HCT116 (cell line): ENCODE measurements at regions not wholly inside any gene's neighbourhood (a gene's known extent, or its start where the extent isn't known, plus 50 kb on each side); places are given as distances from the start of the nearest gene placed in this dataset.

Source experiments
- ATAC-seq: fragments of 200-7000 bp; cut with Tn5 transposase; 2 replicates; pipeline ENCODE4 v1.9.1; 2020; ENCODE audit warnings: mild to moderate bottlenecking, moderate library complexity
- BruUV-seq: library from RNA; stranded (reverse); fragments of 400-500 nt; replicated peaks from 2 replicates; lab custom pipeline; 2021; lab: Mats Ljungman, UMichigan
- CTCF ChIA-PET: fragments of 300-600 bp; sonication (Branson Sonifier 250); formaldehyde crosslinking; loops from one replicate; lab custom pipeline; 2021; ENCODE audit warnings: antibody characterized with exemption; lab: Charles Lee
- POLR2A ChIA-PET: fragments of 300-600, 350-600 bp; sonication (Branson Sonifier 250); formaldehyde crosslinking; loops from one replicate; lab custom pipeline; 2021; ENCODE audit warnings: antibody characterized with exemption; lab: Charles Lee
- RAD21 ChIA-PET, 2 experiments: fragments of 300-600 bp; sonication (Branson Sonifier 250); formaldehyde crosslinking; loops; one replicate each; lab custom pipeline; 2023; ENCODE audit warnings: low total read pairs in 2 of 2; ENCODE audit not compliant: uncharacterized antibody in 2 of 2, unreplicated experiment in 2 of 2, low non-redundant PET in 1 of 2; lab: Charles Lee
- DNase-seq: peaks from one replicate; pipeline ENCODE4 v3.0.0-alpha.2; 2010; ENCODE audit warnings: low read depth, low spot score
- H2AFZ ChIP-seq: fragments of 200-600 bp; shearing (Covaris generic), sonication (generic); 2 replicates; pipeline ENCODE4 v1.6.1; 2017; ENCODE audit warnings: low read depth, mixed run types, mixed read lengths, antibody characterized with exemption, low read length; ENCODE audit not compliant: poor library complexity, severe bottlenecking
- H3K27ac ChIP-seq: 2 replicates; pipeline ENCODE4 v1.5.1; 2012; ENCODE audit warnings: low read depth, low read length
- H3K27me3 ChIP-seq: fragments of 200-600 bp; sonication (generic); 2 replicates; pipeline ENCODE4 v1.6.1; 2016; ENCODE audit warnings: mixed run types, low read length, mixed read lengths; ENCODE audit not compliant: insufficient read depth
- H3K36me3 ChIP-seq, 2 experiments: fragments of 200-500 bp in 1 of 2; fragments of 200-600 bp in 1 of 2; sonication (Bioruptor generic) in 1 of 2; sonication (generic) in 1 of 2; 2 replicates each; pipeline versions ENCODE4 v1.5.1 to v1.6.1; 2014 to 2016; ENCODE audit warnings: low read length in 2 of 2, inconsistent platforms in 1 of 2, mixed read lengths in 1 of 2, mixed run types in 1 of 2; ENCODE audit not compliant: insufficient read depth in 2 of 2, control insufficient read depth in 1 of 2
- H3K4me1 ChIP-seq, 2 experiments: fragments of 200-600 bp in 1 of 2; sonication (generic) in 1 of 2; 2 replicates each; pipeline versions ENCODE4 v1.5.1 to v1.6.1; 2012 to 2017; ENCODE audit warnings: low read length in 2 of 2, inconsistent platforms in 1 of 2, mild to moderate bottlenecking in 1 of 2, mixed read lengths in 1 of 2, mixed run types in 1 of 2, moderate library complexity in 1 of 2; ENCODE audit not compliant: insufficient read depth in 2 of 2, control insufficient read depth in 1 of 2
- H3K4me2 ChIP-seq: fragments of 200-600 bp; sonication (generic); 2 replicates; pipeline ENCODE4 v1.6.1; 2017; ENCODE audit warnings: mixed run types, low read length, mixed read lengths
- H3K4me3 ChIP-seq, 2 experiments: fragments of 200-600 bp in 1 of 2; sonication (generic) in 1 of 2; replicated peaks in 1 of 2; 2 replicates each; pipeline ENCODE4 v1.5.1; 2011 to 2016; ENCODE audit warnings: low read length in 2 of 2, control low read depth in 1 of 2, low read depth in 1 of 2, mild to moderate bottlenecking in 1 of 2, mixed read lengths in 1 of 2, mixed run types in 1 of 2
- H3K79me2 ChIP-seq: fragments of 200-600 bp; sonication (generic); 2 replicates; pipeline ENCODE4 v1.6.1; 2017; ENCODE audit warnings: mild to moderate bottlenecking, mixed run types, low read length, moderate library complexity, mixed read lengths; ENCODE audit not compliant: insufficient read depth
- H3K9ac ChIP-seq: fragments of 200-600 bp; sonication (generic); 2 replicates; pipeline ENCODE4 v1.6.1; 2016; ENCODE audit warnings: low read length, mixed read lengths
- H3K9me2 ChIP-seq: fragments of 200-600 bp; sonication (generic), shearing (Covaris generic); 2 replicates; pipeline ENCODE4 v1.6.1; 2017; ENCODE audit warnings: mixed run types, mild to moderate bottlenecking, moderate library complexity; ENCODE audit not compliant: insufficient read depth
- H3K9me3 ChIP-seq, 2 experiments: fragments of 200-500 bp in 1 of 2; fragments of 200-600 bp in 1 of 2; sonication (Bioruptor generic) in 1 of 2; sonication (generic) in 1 of 2; 2 replicates each; pipeline ENCODE4 v1.6.1; 2014 to 2017; ENCODE audit warnings: low read length in 2 of 2, mixed read lengths in 2 of 2, inconsistent platforms in 1 of 2, low read depth in 1 of 2, mild to moderate bottlenecking in 1 of 2, mixed run types in 1 of 2, moderate library complexity in 1 of 2; ENCODE audit not compliant: control insufficient read depth in 1 of 2, insufficient read depth in 1 of 2
- H4K20me1 ChIP-seq: fragments of 200-600 bp; sonication (generic), shearing (Covaris generic); 2 replicates; pipeline ENCODE4 v1.6.1; 2017; ENCODE audit warnings: mixed run types, mild to moderate bottlenecking, moderate library complexity; ENCODE audit not compliant: insufficient read depth
- CEBPB ChIP-seq: IDR thresholded peaks from 2 replicates; pipeline ENCODE4 v1.6.1; 2012; ENCODE audit warnings: low read depth
- ELF1 ChIP-seq: IDR thresholded peaks from 2 replicates; pipeline ENCODE4 v1.6.1; 2012; ENCODE audit warnings: low read depth, borderline replicate concordance
- EZH2 ChIP-seq: fragments of 200-600 bp; sonication (generic); IDR thresholded peaks from 2 replicates; pipeline ENCODE4 v1.6.1; 2017; ENCODE audit warnings: antibody characterized with exemption, mixed run types
- EZH2phosphoT487 ChIP-seq: fragments of 200-600 bp; IDR thresholded peaks from 2 replicates; pipeline ENCODE4 v1.6.1; 2018; ENCODE audit warnings: antibody characterized with exemption, borderline replicate concordance
- JUND ChIP-seq: IDR thresholded peaks from 2 replicates; pipeline ENCODE4 v1.6.1; 2012
- POLR2AphosphoS5 ChIP-seq: IDR thresholded peaks from 2 replicates; pipeline ENCODE4 v1.6.1; 2011; ENCODE audit warnings: mild to moderate bottlenecking, low read depth, low read length, moderate library complexity
- RAD21 ChIP-seq: IDR thresholded peaks from 2 replicates; pipeline ENCODE4 v1.6.1; 2012; ENCODE audit warnings: low read depth, mild to moderate bottlenecking
- SP1 ChIP-seq: IDR thresholded peaks from 2 replicates; pipeline ENCODE4 v1.6.1; 2012; ENCODE audit warnings: low read depth
- YY1 ChIP-seq: IDR thresholded peaks from 2 replicates; pipeline ENCODE4 v1.6.1; 2011; ENCODE audit warnings: low read length, low read depth, moderate library complexity, mild to moderate bottlenecking; ENCODE audit not compliant: insufficient replicate concordance; ENCODE audit errors: extremely low read depth
- ZNF274 ChIP-seq: fragments of 200-500 bp; sonication (Bioruptor generic); IDR thresholded peaks from 2 replicates; pipeline ENCODE4 v1.6.1; 2014; ENCODE audit warnings: mild to moderate bottlenecking, low read depth, low read length, inconsistent platforms
- intact Hi-C: fragments of 100-400 bp; cut with micrococcal nuclease; formaldehyde crosslinking; loops from 2 replicates; pipeline ENCODE4 v1.10.0; 2022
- TF ChIP-seq, protein P1 (sequence below): IDR thresholded peaks from 2 replicates; pipeline ENCODE4 v1.6.1; 2012; ENCODE audit warnings: low read depth
- TF ChIP-seq, protein P2 (sequence below): IDR thresholded peaks from 2 replicates; pipeline ENCODE4 v1.6.1; 2012

DNA sequence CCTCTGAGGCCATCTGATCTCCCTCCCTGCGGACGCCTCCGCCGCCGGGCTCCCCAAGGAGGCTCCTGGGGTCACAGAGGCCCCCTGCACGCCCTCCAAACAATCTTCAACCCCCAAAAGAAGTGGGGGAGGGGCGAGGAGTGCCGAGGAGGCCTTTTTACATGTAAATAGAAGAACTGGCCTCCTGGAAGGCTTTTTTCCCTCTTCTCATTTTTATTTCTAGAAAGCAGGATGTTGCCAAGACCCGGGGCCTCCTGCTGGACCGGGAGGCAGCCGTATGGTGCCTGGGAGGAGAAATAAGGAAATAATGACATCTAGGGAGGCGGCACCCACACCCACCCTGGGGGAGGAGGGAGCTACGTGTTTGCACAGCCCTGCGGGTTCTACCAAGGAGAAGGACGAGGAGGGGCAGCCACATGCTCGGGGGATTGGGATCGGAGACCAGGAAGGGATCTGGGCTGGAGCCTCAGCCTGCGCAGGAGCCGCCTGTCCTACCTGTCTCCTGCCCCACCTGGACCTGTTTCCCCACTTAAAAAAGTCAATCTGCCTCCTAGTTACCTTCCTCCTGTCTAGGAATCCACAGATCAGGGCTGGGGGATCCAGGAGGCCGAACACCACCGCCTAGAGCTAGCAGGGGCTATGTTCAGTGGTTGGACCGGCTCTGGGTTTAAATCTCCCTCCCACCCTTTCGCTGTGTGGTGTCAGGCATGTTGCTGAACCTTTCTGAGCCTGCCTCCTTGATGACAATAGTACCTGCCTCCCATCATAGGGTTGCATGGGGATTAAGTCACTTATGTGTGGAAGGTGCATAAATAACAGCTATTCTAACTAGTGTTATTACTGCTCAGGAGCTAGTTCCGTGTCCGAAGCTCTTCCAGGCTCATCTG, 175.7 kb upstream of the GSE1 start (continued):
- TF ChIP-seq, protein P1, sequence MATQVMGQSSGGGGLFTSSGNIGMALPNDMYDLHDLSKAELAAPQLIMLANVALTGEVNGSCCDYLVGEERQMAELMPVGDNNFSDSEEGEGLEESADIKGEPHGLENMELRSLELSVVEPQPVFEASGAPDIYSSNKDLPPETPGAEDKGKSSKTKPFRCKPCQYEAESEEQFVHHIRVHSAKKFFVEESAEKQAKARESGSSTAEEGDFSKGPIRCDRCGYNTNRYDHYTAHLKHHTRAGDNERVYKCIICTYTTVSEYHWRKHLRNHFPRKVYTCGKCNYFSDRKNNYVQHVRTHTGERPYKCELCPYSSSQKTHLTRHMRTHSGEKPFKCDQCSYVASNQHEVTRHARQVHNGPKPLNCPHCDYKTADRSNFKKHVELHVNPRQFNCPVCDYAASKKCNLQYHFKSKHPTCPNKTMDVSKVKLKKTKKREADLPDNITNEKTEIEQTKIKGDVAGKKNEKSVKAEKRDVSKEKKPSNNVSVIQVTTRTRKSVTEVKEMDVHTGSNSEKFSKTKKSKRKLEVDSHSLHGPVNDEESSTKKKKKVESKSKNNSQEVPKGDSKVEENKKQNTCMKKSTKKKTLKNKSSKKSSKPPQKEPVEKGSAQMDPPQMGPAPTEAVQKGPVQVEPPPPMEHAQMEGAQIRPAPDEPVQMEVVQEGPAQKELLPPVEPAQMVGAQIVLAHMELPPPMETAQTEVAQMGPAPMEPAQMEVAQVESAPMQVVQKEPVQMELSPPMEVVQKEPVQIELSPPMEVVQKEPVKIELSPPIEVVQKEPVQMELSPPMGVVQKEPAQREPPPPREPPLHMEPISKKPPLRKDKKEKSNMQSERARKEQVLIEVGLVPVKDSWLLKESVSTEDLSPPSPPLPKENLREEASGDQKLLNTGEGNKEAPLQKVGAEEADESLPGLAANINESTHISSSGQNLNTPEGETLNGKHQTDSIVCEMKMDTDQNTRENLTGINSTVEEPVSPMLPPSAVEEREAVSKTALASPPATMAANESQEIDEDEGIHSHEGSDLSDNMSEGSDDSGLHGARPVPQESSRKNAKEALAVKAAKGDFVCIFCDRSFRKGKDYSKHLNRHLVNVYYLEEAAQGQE = no peak
- TF ChIP-seq ZNF274 (no peak), EZH2 (no peak), YY1 (no peak), RAD21 (no peak), ELF1 (no peak)

DNA sequence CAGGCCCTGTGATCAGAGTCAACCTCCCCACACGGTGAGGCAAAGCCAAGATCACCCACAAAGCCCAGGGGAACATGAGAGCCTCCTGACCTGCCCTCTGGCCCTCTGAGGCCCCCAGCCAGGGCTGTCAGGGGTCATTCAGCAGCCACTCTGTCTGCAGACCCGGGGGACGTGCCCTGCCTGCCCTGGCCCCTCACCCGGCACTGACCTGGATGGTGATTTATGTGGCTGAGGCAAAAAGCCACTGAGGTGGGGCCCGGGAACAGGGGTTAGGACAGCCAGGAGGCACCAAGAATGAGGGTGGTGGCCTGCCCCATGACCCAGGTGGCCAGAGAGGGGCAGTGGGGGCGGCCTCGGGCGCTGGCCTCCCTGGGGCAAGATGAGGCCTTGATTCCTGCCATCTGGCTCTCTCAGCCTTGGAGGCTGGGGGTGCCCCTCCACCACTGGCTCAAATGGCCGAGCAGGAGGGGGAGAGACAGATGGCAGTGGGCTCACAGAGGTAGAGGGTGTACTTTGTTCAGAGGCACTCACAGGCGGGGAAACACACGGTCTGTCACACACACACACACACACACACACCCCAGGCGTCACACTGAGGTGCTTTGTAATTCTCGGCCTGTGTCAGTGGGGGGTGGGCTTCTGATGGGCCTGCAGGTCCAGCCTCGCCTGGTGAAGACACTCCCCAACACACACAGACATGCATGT, 174.0 kb upstream of the GSE1 start:
- no TSS peak for BruUV-seq
- Histone ChIP-seq H3K4me2 (no peak overlapping the region), H3K27me3 (no peaks in the 10 kb centered on the region), H3K9me2 (no peaks in the 10 kb centered on the region), H3K27ac (no peak overlapping the region), H3K9me3 (no peaks in the 10 kb centered on the region), H4K20me1 (no peaks in the 10 kb centered on the region), H2AFZ (no peak overlapping the region), H3K36me3 (no peaks in the 10 kb centered on the region), H3K79me2 (no peaks in the 10 kb centered on the region), H3K9ac (no peak overlapping the region), H3K4me3 (no peak overlapping the region), H3K4me1 (no peaks in the 10 kb centered on the region)
- intact Hi-C loops = loop anchor here (10.0 kb wide), 1 partner anchor 56 kb away; no protein-coding TSS in a partner anchor
- ChIA-PET CTCF (interaction anchor here (1.8 kb wide), 1 partner anchor 11 kb away, joined by 5 read pairs; no protein-coding TSS in a partner anchor), RAD21 (no interaction called here), POLR2A (no interaction called here)
- DNase-seq = no peak
- no peak for ATAC-seq
- TF ChIP-seq EZH2phosphoT487 (no peak), CEBPB (no peak), POLR2AphosphoS5 (no peak), SP1 (no peak), EZH2 (no peak), JUND (no peak)
- TF ChIP-seq, protein P1 = no peak
- TF ChIP-seq, protein P2, sequence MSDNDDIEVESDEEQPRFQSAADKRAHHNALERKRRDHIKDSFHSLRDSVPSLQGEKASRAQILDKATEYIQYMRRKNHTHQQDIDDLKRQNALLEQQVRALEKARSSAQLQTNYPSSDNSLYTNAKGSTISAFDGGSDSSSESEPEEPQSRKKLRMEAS = no peak
